ENCODE measurements at regions not wholly inside any gene's neighbourhood (a gene's known extent, or its start where the extent isn't known, plus 50 kb on each side); places are given as distances from the start of the nearest gene placed in this dataset.

DNA sequence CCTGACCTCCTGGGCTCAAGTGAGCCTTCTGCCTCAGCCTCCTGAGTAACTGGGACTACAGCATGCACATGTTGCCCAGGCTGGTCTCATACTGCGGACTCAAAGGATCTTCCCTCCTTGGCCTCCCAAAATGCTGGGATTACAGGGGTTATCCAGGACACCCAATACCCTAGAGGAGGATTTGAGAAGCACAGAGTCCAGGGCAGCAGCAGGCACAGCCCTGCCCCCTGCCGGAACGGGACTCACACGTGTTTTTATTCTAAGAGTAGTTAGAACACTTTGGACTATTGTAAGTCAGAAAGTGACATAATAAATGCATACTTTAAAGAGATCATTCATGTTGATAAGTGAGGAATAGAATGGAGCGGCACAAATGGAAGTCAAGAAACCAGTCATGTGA is 80.2 kb downstream of the C6orf118 start:
- Mint-ChIP-seq H3K36me3 (ENCODE audit: low read depth) (no peaks in the 10 kb centered on the region), H3K9me3 (peaks cover 24% of the 10 kb centered on the region), H3K27me3 (ENCODE audit: insufficient read depth) (no peaks in the 10 kb centered on the region), H3K4me1 (ENCODE audit: low read depth) (no peaks in the 10 kb centered on the region), H3K27ac (no peak overlapping the region), H3K4me3 (no peak overlapping the region)
- intact Hi-C loops (cut with micrococcal nuclease) = no loop called here
- DNase-seq (ENCODE audit: low spot score) = no peak

DNA sequence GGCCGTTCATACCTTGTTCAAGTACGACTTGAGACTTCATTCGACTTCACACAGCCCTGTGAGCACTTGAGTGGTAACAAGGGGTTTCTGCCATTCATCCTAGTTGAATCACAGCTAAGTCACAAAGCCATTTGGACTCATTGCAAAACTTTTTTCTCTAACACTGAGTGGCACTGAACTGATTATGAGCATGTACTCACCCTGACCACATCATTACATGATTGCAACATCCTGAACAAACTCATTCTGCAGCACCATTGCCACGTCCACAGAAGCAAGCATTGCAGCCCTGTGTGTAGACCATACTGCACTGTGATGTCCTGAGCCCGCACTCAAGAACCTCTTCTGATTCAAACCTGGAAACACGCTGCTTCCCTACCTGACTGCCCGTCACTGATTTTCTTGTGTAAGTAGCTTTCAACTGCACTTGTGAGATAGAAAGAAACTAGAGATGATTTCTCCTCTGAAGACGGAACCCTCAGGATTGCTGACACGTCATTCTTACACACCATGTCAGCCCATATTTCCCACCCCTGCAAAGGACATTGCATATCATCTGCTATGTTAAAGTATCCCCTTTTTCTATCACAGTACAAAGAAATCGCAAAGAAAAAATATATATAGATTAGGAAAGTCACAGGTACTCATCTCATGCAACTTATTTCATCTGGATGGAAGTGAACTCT is 81.6 kb downstream of the C6orf118 start:
- intact Hi-C loops (cut with micrococcal nuclease) = no loop called here
- Mint-ChIP-seq H3K27ac (no peak overlapping the region), H3K9me3 (peaks cover 23% of the 10 kb centered on the region)

GRCh38 chr6:165223736-165224135 is 85.7 kb downstream of the C6orf118 start:
- intact Hi-C loops (cut with micrococcal nuclease) = no loop called here
- DNase-seq (ENCODE audit: low spot score) = no peak
- Mint-ChIP-seq H3K9me3 (peaks cover 17% of the 10 kb centered on the region), H3K27ac (no peak overlapping the region), H3K4me1 (ENCODE audit: low read depth) (no peaks in the 10 kb centered on the region), H3K27me3 (ENCODE audit: insufficient read depth) (no peaks in the 10 kb centered on the region), H3K4me3 (no peak overlapping the region), H3K36me3 (ENCODE audit: low read depth) (no peaks in the 10 kb centered on the region)

More for the DNA sequence above, 81.6 kb downstream of the C6orf118 start:
- no peaks in the 10 kb centered on the region for H3K4me1 Mint-ChIP-seq (ENCODE audit: low read depth)
- no peak overlapping the region for H3K4me3 Mint-ChIP-seq
- DNase-seq (ENCODE audit: low spot score) = no peak
- no peaks in the 10 kb centered on the region for H3K27me3 Mint-ChIP-seq (ENCODE audit: insufficient read depth)
- no peaks in the 10 kb centered on the region for H3K36me3 Mint-ChIP-seq (ENCODE audit: low read depth)

DNA sequence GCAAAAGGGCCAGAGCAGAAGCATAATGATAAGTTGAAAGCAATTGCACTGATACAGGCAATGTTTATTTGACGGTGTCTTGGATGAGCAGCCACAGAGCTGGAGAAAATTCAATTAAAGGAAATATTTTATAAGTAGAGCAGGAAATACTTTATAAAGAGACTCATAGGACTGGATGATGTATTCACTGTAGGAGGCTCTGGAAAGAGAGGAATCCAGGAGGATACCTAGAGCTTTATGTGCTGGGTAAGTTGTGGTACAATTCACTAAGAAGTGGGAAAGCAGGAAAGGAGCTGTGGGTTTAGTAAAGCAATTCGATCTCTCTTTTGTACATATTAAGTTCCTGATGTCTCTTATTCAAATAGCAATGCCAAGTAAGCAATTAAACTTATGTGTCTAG is 86.3 kb downstream of the C6orf118 start:
- no peaks in the 10 kb centered on the region for H3K36me3 Mint-ChIP-seq (ENCODE audit: low read depth)
- H3K4me1 Mint-ChIP-seq (ENCODE audit: low read depth) = no peaks in the 10 kb centered on the region
- no peak for DNase-seq (ENCODE audit: low spot score)
- H3K9me3 Mint-ChIP-seq = peaks cover 17% of the 10 kb centered on the region
- intact Hi-C loops (cut with micrococcal nuclease) = no loop called here
- H3K4me3 Mint-ChIP-seq = no peak overlapping the region
- no peaks in the 10 kb centered on the region for H3K27me3 Mint-ChIP-seq (ENCODE audit: insufficient read depth)
- no peak overlapping the region for H3K27ac Mint-ChIP-seq

- Mint-ChIP-seq H3K4me3 (no peak overlapping the region), H3K27me3 (ENCODE audit: insufficient read depth) (no peaks in the 10 kb centered on the region), H3K36me3 (ENCODE audit: low read depth) (no peaks in the 10 kb centered on the region), H3K9me3 (peaks cover 17% of the 10 kb centered on the region), H3K4me1 (ENCODE audit: low read depth) (no peaks in the 10 kb centered on the region), H3K27ac (no peak overlapping the region)
- no peak for DNase-seq (ENCODE audit: low spot score)
- intact Hi-C loops (cut with micrococcal nuclease) = no loop called here
Measured at GRCh38 chr6:165222315-165223025, 86.9 kb downstream of the C6orf118 start.

- DNase-seq (ENCODE audit: low spot score) = no peak
- H3K27me3 Mint-ChIP-seq (ENCODE audit: insufficient read depth) = no peaks in the 10 kb centered on the region
- H3K36me3 Mint-ChIP-seq (ENCODE audit: low read depth) = no peaks in the 10 kb centered on the region
- H3K4me3 Mint-ChIP-seq = no peak overlapping the region
- H3K27ac Mint-ChIP-seq = no peak overlapping the region
- peaks cover 8% of the 10 kb centered on the region for H3K9me3 Mint-ChIP-seq
- intact Hi-C loops (cut with micrococcal nuclease) = no loop called here
- H3K4me1 Mint-ChIP-seq (ENCODE audit: low read depth) = no peaks in the 10 kb centered on the region
Measured at GRCh38 chr6:165220045-165220444, 89.4 kb downstream of the C6orf118 start.

GRCh38 chr6:165219629-165220028 is 89.8 kb downstream of the C6orf118 start:
- Mint-ChIP-seq H3K4me1 (ENCODE audit: low read depth) (no peaks in the 10 kb centered on the region), H3K36me3 (ENCODE audit: low read depth) (no peaks in the 10 kb centered on the region)

GRCh38 chr6:165218829-165219228 is 90.6 kb downstream of the C6orf118 start:
- Mint-ChIP-seq H3K4me1 (ENCODE audit: low read depth) (no peaks in the 10 kb centered on the region), H3K27ac (no peak overlapping the region), H3K36me3 (ENCODE audit: low read depth) (no peaks in the 10 kb centered on the region), H3K9me3 (peaks cover 9% of the 10 kb centered on the region), H3K4me3 (no peak overlapping the region), H3K27me3 (ENCODE audit: insufficient read depth) (no peaks in the 10 kb centered on the region)
- no peak for DNase-seq (ENCODE audit: low spot score)
- intact Hi-C loops (cut with micrococcal nuclease) = no loop called here

More at GRCh38 chr6:165219629-165220028, 89.8 kb downstream of the C6orf118 start:
- DNase-seq (ENCODE audit: low spot score) = no peak
- H3K4me3 Mint-ChIP-seq = no peak overlapping the region
- H3K27me3 Mint-ChIP-seq (ENCODE audit: insufficient read depth) = no peaks in the 10 kb centered on the region
- intact Hi-C loops (cut with micrococcal nuclease) = no loop called here
- H3K27ac Mint-ChIP-seq = no peak overlapping the region
- H3K9me3 Mint-ChIP-seq = peaks cover 9% of the 10 kb centered on the region

- H3K4me3 Mint-ChIP-seq = no peak overlapping the region
- H3K27ac Mint-ChIP-seq = no peak overlapping the region
- no peak for DNase-seq (ENCODE audit: low spot score)
- peaks cover 8% of the 10 kb centered on the region for H3K9me3 Mint-ChIP-seq
- H3K36me3 Mint-ChIP-seq (ENCODE audit: low read depth) = no peaks in the 10 kb centered on the region
- intact Hi-C loops (cut with micrococcal nuclease) = no loop called here
- no peaks in the 10 kb centered on the region for H3K4me1 Mint-ChIP-seq (ENCODE audit: low read depth)
- H3K27me3 Mint-ChIP-seq (ENCODE audit: insufficient read depth) = no peaks in the 10 kb centered on the region
Measured at GRCh38 chr6:165206798-165207197, 102.6 kb downstream of the C6orf118 start.

DNA sequence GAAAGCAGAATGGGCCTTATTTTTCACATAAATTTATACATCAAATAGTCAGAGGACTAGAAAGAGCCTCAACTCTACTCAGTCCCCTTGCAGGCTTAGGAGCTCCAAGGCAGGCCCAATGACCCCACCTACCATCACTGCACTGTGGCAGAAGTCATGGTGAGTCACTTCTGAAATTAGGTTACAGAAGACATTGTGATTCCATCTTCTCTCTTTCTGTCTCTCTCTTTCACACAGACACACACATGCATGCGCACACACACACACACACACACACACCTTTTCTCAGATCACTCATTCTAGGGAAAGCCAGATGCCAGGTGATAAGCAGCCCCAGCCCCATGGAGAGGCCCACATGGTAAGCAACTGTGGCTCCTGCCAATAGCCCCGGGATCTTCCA is 103.8 kb downstream of the C6orf118 start:
- no peaks in the 10 kb centered on the region for H3K27me3 Mint-ChIP-seq (ENCODE audit: insufficient read depth)
- no peak overlapping the region for H3K4me3 Mint-ChIP-seq
- no peak overlapping the region for H3K27ac Mint-ChIP-seq
- no peaks in the 10 kb centered on the region for H3K4me1 Mint-ChIP-seq (ENCODE audit: low read depth)
- DNase-seq (ENCODE audit: low spot score) = no peak
- no peaks in the 10 kb centered on the region for H3K36me3 Mint-ChIP-seq (ENCODE audit: low read depth)
- intact Hi-C loops (cut with micrococcal nuclease) = no loop called here
- peaks cover 8% of the 10 kb centered on the region for H3K9me3 Mint-ChIP-seq

- Mint-ChIP-seq H3K27me3 (ENCODE audit: insufficient read depth) (no peaks in the 10 kb centered on the region), H3K27ac (no peak overlapping the region), H3K4me3 (no peak overlapping the region), H3K4me1 (ENCODE audit: low read depth) (no peaks in the 10 kb centered on the region), H3K9me3 (peaks cover 8% of the 10 kb centered on the region), H3K36me3 (ENCODE audit: low read depth) (no peaks in the 10 kb centered on the region)
- intact Hi-C loops (cut with micrococcal nuclease) = no loop called here
- no peak for DNase-seq (ENCODE audit: low spot score)
Measured at GRCh38 chr6:165204807-165205545, 104.4 kb downstream of the C6orf118 start.

GRCh38 chr6:165200178-165200577 is 109.2 kb downstream of the C6orf118 start:
- intact Hi-C loops (cut with micrococcal nuclease) = no loop called here
- H3K4me1 Mint-ChIP-seq (ENCODE audit: low read depth) = no peaks in the 10 kb centered on the region
- no peaks in the 10 kb centered on the region for H3K36me3 Mint-ChIP-seq (ENCODE audit: low read depth)
- H3K27me3 Mint-ChIP-seq (ENCODE audit: insufficient read depth) = no peaks in the 10 kb centered on the region
- H3K27ac Mint-ChIP-seq = no peak overlapping the region
- DNase-seq (ENCODE audit: low spot score) = no peak
- H3K9me3 Mint-ChIP-seq = peaks cover 8% of the 10 kb centered on the region
- H3K4me3 Mint-ChIP-seq = no peak overlapping the region

GRCh38 chr6:165191461-165191860 is 117.9 kb downstream of the C6orf118 start:
- Mint-ChIP-seq H3K27me3 (ENCODE audit: insufficient read depth) (no peaks in the 10 kb centered on the region), H3K4me1 (ENCODE audit: low read depth) (no peaks in the 10 kb centered on the region), H3K9me3 (no peaks in the 10 kb centered on the region), H3K27ac (no peak overlapping the region), H3K36me3 (ENCODE audit: low read depth) (no peaks in the 10 kb centered on the region), H3K4me3 (no peak overlapping the region)
- intact Hi-C loops (cut with micrococcal nuclease) = no loop called here
- DNase-seq (ENCODE audit: low spot score) = no peak
